ENCODE measurements at regions not wholly inside any gene's neighbourhood (a gene's known extent, or its start where the extent isn't known, plus 50 kb on each side); places are given as distances from the start of the nearest gene placed in this dataset.

- no peaks in the 10 kb centered on the region for H3K79me2 ChIP-seq (replicated peaks; ENCODE audit: insufficient read depth)
- no peak for ATAC-seq
- no peak overlapping the region for H3K4me3 Mint-ChIP-seq
Observed at GRCh38 chr3:106067711-106068110, 198.9 kb upstream of the CBLB start.

More at GRCh38 chr3:106067711-106068110, 198.9 kb upstream of the CBLB start:
- no peak for DNase-seq (ENCODE audit: low spot score)
- H3K27ac Mint-ChIP-seq, result no peak overlapping the region
- H3F3A ChIP-seq (replicated peaks; ENCODE audit: low read depth), result no peaks in the 10 kb centered on the region
- no peaks in the 10 kb centered on the region; the same call in 1 of the 2 replicates for H3K36me3 ChIP-seq (ENCODE audit: insufficient read depth)
- H3K4me3 ChIP-seq, result no peak overlapping the region
- peaks cover 16% of the 10 kb centered on the region for H3K36me3 Mint-ChIP-seq (ENCODE audit: low read depth)
- no peak overlapping the region for H2AFZ ChIP-seq
- H3K27ac ChIP-seq (ENCODE audit: low read depth), result no peak overlapping the region
- H3K9me3 Mint-ChIP-seq, result peaks cover 21% of the 10 kb centered on the region
- no peaks in the 10 kb centered on the region for H3K4me1 ChIP-seq (ENCODE audit: insufficient read depth)
- peaks cover 5% of the 10 kb centered on the region; the same call in 1 of the 2 replicates for H3K9me2 ChIP-seq (ENCODE audit: insufficient read depth)
- H3K27me3 Mint-ChIP-seq (ENCODE audit: insufficient read depth, low read depth, poor library complexity), result peaks cover 4% of the 10 kb centered on the region
- H3K4me1 Mint-ChIP-seq, result no peaks in the 10 kb centered on the region
- H3K27me3 ChIP-seq (ENCODE audit: insufficient read depth), result no peaks in the 10 kb centered on the region
- TF ChIP-seq EZH2phosphoT487 (IDR thresholded peaks at IDR 0.05; ENCODE audit: unreplicated experiment) (no peak), ZNF331 (CRISPR knock-in tag; IDR thresholded peaks at IDR 0.05; ENCODE audit: low read depth) (no peak), POLR2AphosphoS5 (IDR thresholded peaks at IDR 0.05; ENCODE audit: low read depth) (no peak), EZH2 (IDR thresholded peaks at IDR 0.05; ENCODE audit: low read depth, unreplicated experiment) (no peak), STAT1 (IDR thresholded peaks at IDR 0.05; ENCODE audit: unreplicated experiment) (no peak), NANOG (IDR thresholded peaks at IDR 0.05; ENCODE audit: borderline replicate concordance) (no peak), CREB1 (CRISPR knock-in tag; IDR thresholded peaks at IDR 0.05; ENCODE audit: low read depth) (no peak), ZNF114 (CRISPR knock-in tag; IDR thresholded peaks at IDR 0.05) (no peak)
- TF ChIP-seq, protein P1, sequence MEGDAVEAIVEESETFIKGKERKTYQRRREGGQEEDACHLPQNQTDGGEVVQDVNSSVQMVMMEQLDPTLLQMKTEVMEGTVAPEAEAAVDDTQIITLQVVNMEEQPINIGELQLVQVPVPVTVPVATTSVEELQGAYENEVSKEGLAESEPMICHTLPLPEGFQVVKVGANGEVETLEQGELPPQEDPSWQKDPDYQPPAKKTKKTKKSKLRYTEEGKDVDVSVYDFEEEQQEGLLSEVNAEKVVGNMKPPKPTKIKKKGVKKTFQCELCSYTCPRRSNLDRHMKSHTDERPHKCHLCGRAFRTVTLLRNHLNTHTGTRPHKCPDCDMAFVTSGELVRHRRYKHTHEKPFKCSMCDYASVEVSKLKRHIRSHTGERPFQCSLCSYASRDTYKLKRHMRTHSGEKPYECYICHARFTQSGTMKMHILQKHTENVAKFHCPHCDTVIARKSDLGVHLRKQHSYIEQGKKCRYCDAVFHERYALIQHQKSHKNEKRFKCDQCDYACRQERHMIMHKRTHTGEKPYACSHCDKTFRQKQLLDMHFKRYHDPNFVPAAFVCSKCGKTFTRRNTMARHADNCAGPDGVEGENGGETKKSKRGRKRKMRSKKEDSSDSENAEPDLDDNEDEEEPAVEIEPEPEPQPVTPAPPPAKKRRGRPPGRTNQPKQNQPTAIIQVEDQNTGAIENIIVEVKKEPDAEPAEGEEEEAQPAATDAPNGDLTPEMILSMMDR (conservative IDR thresholded peaks at IDR 0.05; ENCODE audit: low read depth in 2 of 2), result no peak
- TF ChIP-seq, protein P2, sequence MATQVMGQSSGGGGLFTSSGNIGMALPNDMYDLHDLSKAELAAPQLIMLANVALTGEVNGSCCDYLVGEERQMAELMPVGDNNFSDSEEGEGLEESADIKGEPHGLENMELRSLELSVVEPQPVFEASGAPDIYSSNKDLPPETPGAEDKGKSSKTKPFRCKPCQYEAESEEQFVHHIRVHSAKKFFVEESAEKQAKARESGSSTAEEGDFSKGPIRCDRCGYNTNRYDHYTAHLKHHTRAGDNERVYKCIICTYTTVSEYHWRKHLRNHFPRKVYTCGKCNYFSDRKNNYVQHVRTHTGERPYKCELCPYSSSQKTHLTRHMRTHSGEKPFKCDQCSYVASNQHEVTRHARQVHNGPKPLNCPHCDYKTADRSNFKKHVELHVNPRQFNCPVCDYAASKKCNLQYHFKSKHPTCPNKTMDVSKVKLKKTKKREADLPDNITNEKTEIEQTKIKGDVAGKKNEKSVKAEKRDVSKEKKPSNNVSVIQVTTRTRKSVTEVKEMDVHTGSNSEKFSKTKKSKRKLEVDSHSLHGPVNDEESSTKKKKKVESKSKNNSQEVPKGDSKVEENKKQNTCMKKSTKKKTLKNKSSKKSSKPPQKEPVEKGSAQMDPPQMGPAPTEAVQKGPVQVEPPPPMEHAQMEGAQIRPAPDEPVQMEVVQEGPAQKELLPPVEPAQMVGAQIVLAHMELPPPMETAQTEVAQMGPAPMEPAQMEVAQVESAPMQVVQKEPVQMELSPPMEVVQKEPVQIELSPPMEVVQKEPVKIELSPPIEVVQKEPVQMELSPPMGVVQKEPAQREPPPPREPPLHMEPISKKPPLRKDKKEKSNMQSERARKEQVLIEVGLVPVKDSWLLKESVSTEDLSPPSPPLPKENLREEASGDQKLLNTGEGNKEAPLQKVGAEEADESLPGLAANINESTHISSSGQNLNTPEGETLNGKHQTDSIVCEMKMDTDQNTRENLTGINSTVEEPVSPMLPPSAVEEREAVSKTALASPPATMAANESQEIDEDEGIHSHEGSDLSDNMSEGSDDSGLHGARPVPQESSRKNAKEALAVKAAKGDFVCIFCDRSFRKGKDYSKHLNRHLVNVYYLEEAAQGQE (IDR thresholded peaks at IDR 0.05; ENCODE audit: unreplicated experiment), result no peak
- TF ChIP-seq, protein P3, sequence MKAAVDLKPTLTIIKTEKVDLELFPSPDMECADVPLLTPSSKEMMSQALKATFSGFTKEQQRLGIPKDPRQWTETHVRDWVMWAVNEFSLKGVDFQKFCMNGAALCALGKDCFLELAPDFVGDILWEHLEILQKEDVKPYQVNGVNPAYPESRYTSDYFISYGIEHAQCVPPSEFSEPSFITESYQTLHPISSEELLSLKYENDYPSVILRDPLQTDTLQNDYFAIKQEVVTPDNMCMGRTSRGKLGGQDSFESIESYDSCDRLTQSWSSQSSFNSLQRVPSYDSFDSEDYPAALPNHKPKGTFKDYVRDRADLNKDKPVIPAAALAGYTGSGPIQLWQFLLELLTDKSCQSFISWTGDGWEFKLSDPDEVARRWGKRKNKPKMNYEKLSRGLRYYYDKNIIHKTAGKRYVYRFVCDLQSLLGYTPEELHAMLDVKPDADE (IDR thresholded peaks at IDR 0.05), result no peak
- TF ChIP-seq, protein P4, sequence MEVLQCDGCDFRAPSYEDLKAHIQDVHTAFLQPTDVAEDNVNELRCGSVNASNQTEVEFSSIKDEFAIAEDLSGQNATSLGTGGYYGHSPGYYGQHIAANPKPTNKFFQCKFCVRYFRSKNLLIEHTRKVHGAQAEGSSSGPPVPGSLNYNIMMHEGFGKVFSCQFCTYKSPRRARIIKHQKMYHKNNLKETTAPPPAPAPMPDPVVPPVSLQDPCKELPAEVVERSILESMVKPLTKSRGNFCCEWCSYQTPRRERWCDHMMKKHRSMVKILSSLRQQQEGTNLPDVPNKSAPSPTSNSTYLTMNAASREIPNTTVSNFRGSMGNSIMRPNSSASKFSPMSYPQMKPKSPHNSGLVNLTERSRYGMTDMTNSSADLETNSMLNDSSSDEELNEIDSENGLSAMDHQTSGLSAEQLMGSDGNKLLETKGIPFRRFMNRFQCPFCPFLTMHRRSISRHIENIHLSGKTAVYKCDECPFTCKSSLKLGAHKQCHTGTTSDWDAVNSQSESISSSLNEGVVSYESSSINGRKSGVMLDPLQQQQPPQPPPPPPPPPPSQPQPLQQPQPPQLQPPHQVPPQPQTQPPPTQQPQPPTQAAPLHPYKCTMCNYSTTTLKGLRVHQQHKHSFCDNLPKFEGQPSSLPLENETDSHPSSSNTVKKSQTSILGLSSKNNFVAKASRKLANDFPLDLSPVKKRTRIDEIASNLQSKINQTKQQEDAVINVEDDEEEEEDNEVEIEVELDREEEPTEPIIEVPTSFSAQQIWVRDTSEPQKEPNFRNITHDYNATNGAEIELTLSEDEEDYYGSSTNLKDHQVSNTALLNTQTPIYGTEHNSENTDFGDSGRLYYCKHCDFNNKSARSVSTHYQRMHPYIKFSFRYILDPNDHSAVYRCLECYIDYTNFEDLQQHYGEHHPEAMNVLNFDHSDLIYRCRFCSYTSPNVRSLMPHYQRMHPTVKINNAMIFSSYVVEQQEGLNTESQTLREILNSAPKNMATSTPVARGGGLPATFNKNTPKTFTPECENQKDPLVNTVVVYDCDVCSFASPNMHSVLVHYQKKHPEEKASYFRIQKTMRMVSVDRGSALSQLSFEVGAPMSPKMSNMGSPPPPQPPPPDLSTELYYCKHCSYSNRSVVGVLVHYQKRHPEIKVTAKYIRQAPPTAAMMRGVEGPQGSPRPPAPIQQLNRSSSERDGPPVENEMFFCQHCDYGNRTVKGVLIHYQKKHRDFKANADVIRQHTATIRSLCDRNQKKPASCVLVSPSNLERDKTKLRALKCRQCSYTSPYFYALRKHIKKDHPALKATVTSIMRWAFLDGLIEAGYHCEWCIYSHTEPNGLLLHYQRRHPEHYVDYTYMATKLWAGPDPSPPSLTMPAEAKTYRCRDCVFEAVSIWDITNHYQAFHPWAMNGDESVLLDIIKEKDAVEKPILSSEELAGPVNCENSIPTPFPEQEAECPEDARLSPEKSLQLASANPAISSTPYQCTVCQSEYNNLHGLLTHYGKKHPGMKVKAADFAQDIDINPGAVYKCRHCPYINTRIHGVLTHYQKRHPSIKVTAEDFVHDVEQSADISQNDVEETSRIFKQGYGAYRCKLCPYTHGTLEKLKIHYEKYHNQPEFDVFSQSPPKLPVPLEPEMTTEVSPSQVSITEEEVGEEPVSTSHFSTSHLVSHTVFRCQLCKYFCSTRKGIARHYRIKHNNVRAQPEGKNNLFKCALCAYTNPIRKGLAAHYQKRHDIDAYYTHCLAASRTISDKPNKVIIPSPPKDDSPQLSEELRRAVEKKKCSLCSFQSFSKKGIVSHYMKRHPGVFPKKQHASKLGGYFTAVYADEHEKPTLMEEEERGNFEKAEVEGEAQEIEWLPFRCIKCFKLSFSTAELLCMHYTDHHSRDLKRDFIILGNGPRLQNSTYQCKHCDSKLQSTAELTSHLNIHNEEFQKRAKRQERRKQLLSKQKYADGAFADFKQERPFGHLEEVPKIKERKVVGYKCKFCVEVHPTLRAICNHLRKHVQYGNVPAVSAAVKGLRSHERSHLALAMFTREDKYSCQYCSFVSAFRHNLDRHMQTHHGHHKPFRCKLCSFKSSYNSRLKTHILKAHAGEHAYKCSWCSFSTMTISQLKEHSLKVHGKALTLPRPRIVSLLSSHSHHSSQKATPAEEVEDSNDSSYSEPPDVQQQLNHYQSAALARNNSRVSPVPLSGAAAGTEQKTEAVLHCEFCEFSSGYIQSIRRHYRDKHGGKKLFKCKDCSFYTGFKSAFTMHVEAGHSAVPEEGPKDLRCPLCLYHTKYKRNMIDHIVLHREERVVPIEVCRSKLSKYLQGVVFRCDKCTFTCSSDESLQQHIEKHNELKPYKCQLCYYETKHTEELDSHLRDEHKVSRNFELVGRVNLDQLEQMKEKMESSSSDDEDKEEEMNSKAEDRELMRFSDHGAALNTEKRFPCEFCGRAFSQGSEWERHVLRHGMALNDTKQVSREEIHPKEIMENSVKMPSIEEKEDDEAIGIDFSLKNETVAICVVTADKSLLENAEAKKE (CRISPR knock-in tag; IDR thresholded peaks at IDR 0.05), result no peak
- H3K4me2 ChIP-seq, result no peak overlapping the region
- H4K20me1 ChIP-seq (replicated peaks; ENCODE audit: insufficient read depth), result no peaks in the 10 kb centered on the region

Data from GM23338 (cell line).